Testis (tissue), 2 donors: ENCODE measurements at regions not wholly inside any gene's neighbourhood (a gene's known extent, or its start where the extent isn't known, plus 50 kb on each side); places are given as distances from the start of the nearest gene placed in this dataset.

Experiments
- CTCF ChIP-seq, 3 experiments: fragments of 450-650 bp in 2 of 3; fragments of 200-600 bp in 1 of 3; sonication (generic) in 1 of 3; IDR thresholded peaks; one replicate each; pipeline ENCODE4 v1.5.1; 2016 to 2019; ENCODE audit warnings: antibody characterized with exemption in 3 of 3, mild to moderate bottlenecking in 2 of 3, moderate library complexity in 1 of 3
- POLR2A ChIP-seq: fragments of 450-650 bp; IDR thresholded peaks from one replicate; pipeline ENCODE4 v1.6.1; 2017; ENCODE audit warnings: antibody characterized with exemption, mild to moderate bottlenecking, moderate library complexity

GRCh38 chr9:91089405-91090129 is 272.2 kb downstream of the AUH start:
- TF ChIP-seq CTCF (IDR thresholded peaks at IDR 0.05) (no peak), POLR2A (no peak)
